Heart left ventricle (tissue), 16 donors: ENCODE measurements at regions not wholly inside any gene's neighbourhood (a gene's known extent, or its start where the extent isn't known, plus 50 kb on each side); places are given as distances from the start of the nearest gene placed in this dataset.

Experiments used
- ATAC-seq, 4 donors: fragments of 200-7000 bp; cut with Tn5 transposase; one replicate each; pipeline ENCODE4 v1.9.1; 2020 to 2022; ENCODE audit warnings: moderate library complexity in 4 of 4, mild to moderate bottlenecking in 3 of 4, moderate number of reproducible peaks in 1 of 4
- DNase-seq, 5 donors: peaks; one replicate each; pipeline ENCODE4 v3.0.0-alpha.2; 2020
- H3K27ac ChIP-seq, 12 donors: fragments of 200-600 bp; sonication (generic) in 4 of 12; one replicate each; pipeline versions ENCODE4 v1.5.0 to v1.8.0; 2016 to 2022; ENCODE audit warnings: mild to moderate bottlenecking in 2 of 12
- H3K27me3 ChIP-seq, 9 donors: fragments of 200-600 bp; sonication (generic) in 2 of 9; one replicate each; pipeline versions ENCODE4 v1.5.1 to v1.8.0; 2016 to 2022; ENCODE audit warnings: mild to moderate bottlenecking in 3 of 9
- H3K36me3 ChIP-seq, 9 donors: fragments of 200-600 bp; sonication (generic) in 2 of 9; one replicate each; pipeline versions ENCODE4 v1.5.0 to v1.8.0; 2018 to 2022; ENCODE audit warnings: mild to moderate bottlenecking in 2 of 9
- H3K4me1 ChIP-seq, 12 donors: fragments of 200-600 bp; sonication (generic) in 4 of 12; one replicate each; pipeline versions ENCODE4 v1.5.0 to v1.8.0; 2016 to 2022; ENCODE audit warnings: mild to moderate bottlenecking in 3 of 12
- H3K4me3 ChIP-seq, 12 donors: fragments of 200-600 bp; sonication (generic) in 4 of 12; one replicate each; pipeline versions ENCODE4 v1.5.0 to v1.8.0; 2017 to 2022; ENCODE audit warnings: mild to moderate bottlenecking in 9 of 12, moderate library complexity in 4 of 12
- H3K9me3 ChIP-seq, 12 donors: fragments of 200-600 bp; sonication (generic) in 4 of 12; one replicate each; pipeline versions ENCODE4 v1.5.0 to v1.8.0; 2016 to 2022; ENCODE audit warnings: mild to moderate bottlenecking in 1 of 12
- POLR2A ChIP-seq, 2 donors: fragments of 450-650 bp; IDR thresholded peaks; one replicate each; pipeline ENCODE4 v1.6.1; 2017; ENCODE audit warnings: antibody characterized with exemption in 2 of 2, mild to moderate bottlenecking in 2 of 2, moderate library complexity in 2 of 2
- WGBS, 4 donors: extraction: QIAGEN DNeasy Blood & Tissue Kit in 2 of 4; methylation state at CpG; one replicate each; pipeline versions ENCODE4 v1.1.5 to v1.1.7; 2013 to 2018; 5-methylcytosine and 5-hydroxymethylcytosine counted together
- intact Hi-C, 10 donors: fragments of 100-400 bp; cut with DNase I; formaldehyde crosslinking; loops; one replicate each; pipeline versions ENCODE4 v1.11.1 to v1.14.2; 2022
- TF ChIP-seq, protein P1 (sequence below), 12 donors: fragments of 200-600 bp; sonication (generic) in 4 of 12; IDR thresholded peaks; one replicate each; pipeline versions ENCODE4 v1.5.0 to v1.8.0; 2018 to 2022; ENCODE audit warnings: antibody characterized with exemption in 12 of 12, mild to moderate bottlenecking in 5 of 12
- donor health status: ischemic (EF 13 %, LVEDD 7.1; RV severe dilation, severe dysfunction).
- donor health status: healthy with polysubstance abuse.
- donor health status: DM: no; HTN: yes; CAD: no.
- donor health status: DM: no; HTN: no; CAD: no.
- donor health status: ischemic (EF 25% LVEDD 6.9; RV normal size, moderate dysfunction).
- donor health status: ischemic (EF 25% LVEDD 5.7; RV mildly dilated, moderate dysfunction).
- donor health status: healthy.
- donor health status: DM: yes; HTN: yes; CAD: no.
- donor health status: ischemic (EF 35%, LVEDD 5.7; RV mildly dilated, moderate dysfunction).
- donor health status: nonischemic (EF 11% LVEDD 7.7; RV severe dilation, severe dysfunction).
- donor health status: DM: yes; HTN: yes; CAD: no.
- donor health status: PGD.
- donor health status: ischemic (EF 29% LVEDD 5.4; RV normal size, mild dysfunction).
- donor health status: nonischemic (EF 23%, LVEDD 6.1; RV moderate dilation, normal function).

DNA sequence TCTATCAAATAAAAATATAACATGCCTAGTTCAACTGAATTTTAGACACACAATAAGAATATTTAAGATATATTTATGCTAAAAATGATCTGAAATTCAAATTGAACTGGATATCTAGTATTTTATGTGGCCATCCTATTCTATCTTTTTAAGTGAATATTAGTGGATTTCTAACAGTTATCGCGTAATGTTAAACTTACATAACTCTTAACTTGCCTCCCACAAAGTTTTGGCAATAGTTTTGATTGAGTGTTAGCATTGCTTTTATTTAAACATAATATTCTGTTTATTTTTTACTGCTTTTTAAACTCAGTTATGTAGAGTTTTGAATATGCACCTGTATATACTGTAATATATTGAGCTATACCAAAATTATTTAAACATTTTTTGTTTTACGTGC, 1279.5 kb downstream of the OTOL1 start:
- Histone ChIP-seq H3K4me1 (no peaks in the 10 kb centered on the region), H3K36me3 (no peaks in the 10 kb centered on the region), H3K27ac (no peak overlapping the region), H3K27me3 (no peaks in the 10 kb centered on the region), H3K4me3 (no peak overlapping the region), H3K9me3 (no peaks in the 10 kb centered on the region)
- DNase-seq, result no peak
- TF ChIP-seq, protein P1, sequence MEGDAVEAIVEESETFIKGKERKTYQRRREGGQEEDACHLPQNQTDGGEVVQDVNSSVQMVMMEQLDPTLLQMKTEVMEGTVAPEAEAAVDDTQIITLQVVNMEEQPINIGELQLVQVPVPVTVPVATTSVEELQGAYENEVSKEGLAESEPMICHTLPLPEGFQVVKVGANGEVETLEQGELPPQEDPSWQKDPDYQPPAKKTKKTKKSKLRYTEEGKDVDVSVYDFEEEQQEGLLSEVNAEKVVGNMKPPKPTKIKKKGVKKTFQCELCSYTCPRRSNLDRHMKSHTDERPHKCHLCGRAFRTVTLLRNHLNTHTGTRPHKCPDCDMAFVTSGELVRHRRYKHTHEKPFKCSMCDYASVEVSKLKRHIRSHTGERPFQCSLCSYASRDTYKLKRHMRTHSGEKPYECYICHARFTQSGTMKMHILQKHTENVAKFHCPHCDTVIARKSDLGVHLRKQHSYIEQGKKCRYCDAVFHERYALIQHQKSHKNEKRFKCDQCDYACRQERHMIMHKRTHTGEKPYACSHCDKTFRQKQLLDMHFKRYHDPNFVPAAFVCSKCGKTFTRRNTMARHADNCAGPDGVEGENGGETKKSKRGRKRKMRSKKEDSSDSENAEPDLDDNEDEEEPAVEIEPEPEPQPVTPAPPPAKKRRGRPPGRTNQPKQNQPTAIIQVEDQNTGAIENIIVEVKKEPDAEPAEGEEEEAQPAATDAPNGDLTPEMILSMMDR (IDR thresholded peaks at IDR 0.05), result no peak
- no peak for TF ChIP-seq POLR2A (IDR thresholded peaks at IDR 0.05)
- 29 to 67% (median 31%) methylated on average over 3 of the region's 3 CpGs for WGBS, 4 donors
- ATAC-seq, result no peak
- intact Hi-C loops, result no loop called here

DNA sequence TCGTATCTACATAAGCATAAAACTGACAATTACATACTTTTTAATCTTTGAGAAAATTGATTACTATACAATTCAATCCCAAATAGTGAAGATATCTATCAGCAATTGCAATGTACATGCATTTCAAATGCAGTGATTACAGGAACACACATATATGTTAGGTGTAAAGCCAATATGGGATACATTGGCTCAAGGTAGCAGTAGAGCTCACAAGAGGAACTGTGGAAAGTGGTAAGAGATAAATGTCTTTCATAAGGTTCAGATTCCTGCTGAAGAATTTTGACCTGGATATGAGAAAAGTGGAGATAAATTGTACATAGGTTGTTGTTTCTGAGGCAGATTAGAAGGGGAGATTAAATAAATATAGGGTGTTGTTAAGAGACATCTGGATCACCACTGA, 1280.5 kb downstream of the OTOL1 start:
- intact Hi-C loops, result no loop called here
- ATAC-seq, result no peak
- WGBS, 4 donors, result 83 to 96% (median 91%) methylated on average over 1 of the region's 1 CpG

DNA sequence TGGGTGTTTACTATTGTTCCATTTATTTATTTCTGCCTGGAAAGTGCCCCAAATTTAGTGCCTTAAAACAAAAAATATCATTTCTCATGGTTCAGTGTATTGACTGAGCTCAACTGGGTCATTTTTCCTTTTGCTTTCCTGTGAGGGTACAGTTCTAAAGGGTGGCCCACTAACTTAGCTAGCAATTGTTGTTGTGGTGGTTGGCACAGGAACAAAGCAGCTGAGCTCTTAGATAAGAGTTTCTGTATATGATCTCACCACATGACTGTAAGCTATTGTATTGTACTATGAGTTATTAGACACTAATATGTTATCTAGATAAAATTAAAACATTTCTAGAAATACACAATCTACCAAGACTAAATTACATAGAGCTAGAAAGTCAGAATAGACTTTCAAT, 1283.7 kb downstream of the OTOL1 start:
- intact Hi-C loops, result loop anchor here in 2 of 10 donors (5.0 kb wide), 1 partner anchor 137 kb away; no protein-coding TSS in a partner anchor
- no peaks in the 10 kb centered on the region for H3K27me3 ChIP-seq
- H3K36me3 ChIP-seq, result no peaks in the 10 kb centered on the region
- H3K4me1 ChIP-seq, result no peaks in the 10 kb centered on the region
- ATAC-seq (no peak), DNase-seq (no peak)
- no peak overlapping the region for H3K27ac ChIP-seq
- TF ChIP-seq, protein P1 (IDR thresholded peaks at IDR 0.05), result no peak
- H3K9me3 ChIP-seq, result no peaks in the 10 kb centered on the region
- H3K4me3 ChIP-seq, result no peak overlapping the region

More for the DNA sequence above, 1280.5 kb downstream of the OTOL1 start:
- no peak for DNase-seq
- TF ChIP-seq, protein P1 (IDR thresholded peaks at IDR 0.05), result no peak
- no peak for TF ChIP-seq POLR2A (IDR thresholded peaks at IDR 0.05)
- Histone ChIP-seq H3K27me3 (no peaks in the 10 kb centered on the region), H3K36me3 (no peaks in the 10 kb centered on the region), H3K9me3 (no peaks in the 10 kb centered on the region), H3K4me1 (no peaks in the 10 kb centered on the region), H3K4me3 (no peak overlapping the region), H3K27ac (no peak overlapping the region)

GRCh38 chr3:162799910-162800309, 1303.3 kb downstream of the OTOL1 start:
- no peak overlapping the region for H3K4me3 ChIP-seq
- no peak for DNase-seq
- H3K9me3 ChIP-seq, result no peaks in the 10 kb centered on the region
- H3K27me3 ChIP-seq, result no peaks in the 10 kb centered on the region
- intact Hi-C loops, result no loop called here
- WGBS, 4 donors, result 84 to 88% methylated on average over 2 of the region's 2 CpGs; no CpG with 5 or more reads in 2 of the 4 donors
- no peaks in the 10 kb centered on the region for H3K36me3 ChIP-seq
- no peaks in the 10 kb centered on the region for H3K4me1 ChIP-seq
- no peak for TF ChIP-seq POLR2A (IDR thresholded peaks at IDR 0.05)
- TF ChIP-seq, protein P1 (IDR thresholded peaks at IDR 0.05), result no peak
- no peak for ATAC-seq
- no peak overlapping the region for H3K27ac ChIP-seq
